Left colon (tissue), 2 donors: ENCODE measurements at regions not wholly inside any gene's neighbourhood (a gene's known extent, or its start where the extent isn't known, plus 50 kb on each side); places are given as distances from the start of the nearest gene placed in this dataset.
"Not testable (repeated sequence)": the region's sequence is repeated elsewhere in the genome, so short reads cannot be mapped to it uniquely, and the experiment has no call there.

Source experiments
- ATAC-seq: fragments of 200-7000 bp; cut with Tn5 transposase; one replicate; pipeline ENCODE4 v1.9.1; 2020; ENCODE audit warnings: mild to moderate bottlenecking, moderate library complexity
- DNase-seq, 2 donors: peaks; one replicate each; pipeline ENCODE4 v3.0.0-alpha.2; 2020
- intact Hi-C, 2 donors: fragments of 100-400 bp; cut with DNase I in 1 of 2; cut with micrococcal nuclease in 1 of 2; formaldehyde crosslinking; loops; one replicate each; pipeline versions ENCODE4 v1.11.2 to v1.14.0; 2022; cut with DNase I, micrococcal nuclease
- donor health status: DM: no; HTN: no; CAD: no.
- donor health status: DM: yes; HTN: yes; CAD: no.

- intact Hi-C loops, result no loop called here
- no peak for ATAC-seq
- DNase-seq, result no peak
Observed at GRCh38 chr14:48127674-48128073, 452.3 kb upstream of the MDGA2 start.

- no peak for DNase-seq
- no peak for ATAC-seq
Observed at GRCh38 chr14:48125654-48126053, 450.2 kb upstream of the MDGA2 start.

GRCh38 chr14:48113713-48114112 lies 438.3 kb upstream of the MDGA2 start:
- intact Hi-C loops, result no loop called here
- ATAC-seq, result no peak

More at GRCh38 chr14:48125654-48126053, 450.2 kb upstream of the MDGA2 start:
- intact Hi-C loops, result no loop called here

GRCh38 chr14:48111151-48111550 lies 435.7 kb upstream of the MDGA2 start:
- DNase-seq (no peak), ATAC-seq (no peak)
- intact Hi-C loops, result no loop called here

More at GRCh38 chr14:48113713-48114112, 438.3 kb upstream of the MDGA2 start:
- DNase-seq, result no peak

- intact Hi-C loops, result no loop called here
- no peak for ATAC-seq
- DNase-seq, result no peak
Observed at GRCh38 chr14:48107646-48108045, 432.2 kb upstream of the MDGA2 start.

- DNase-seq, result no peak
- ATAC-seq, result no peak
- intact Hi-C loops, result no loop called here
Observed at GRCh38 chr14:48096897-48097296, 421.5 kb upstream of the MDGA2 start.

- ATAC-seq (no peak), DNase-seq (no peak)
- intact Hi-C loops, result no loop called here
Observed at GRCh38 chr14:48086516-48086915, 411.1 kb upstream of the MDGA2 start.

GRCh38 chr14:48075487-48075886 lies 400.1 kb upstream of the MDGA2 start:
- ATAC-seq, result no peak
- no peak for DNase-seq
- intact Hi-C loops, result no loop called here

GRCh38 chr14:48052973-48053372 lies 377.6 kb upstream of the MDGA2 start:
- intact Hi-C loops, result no loop called here
- no peak for DNase-seq
- no peak for ATAC-seq

- DNase-seq, result no peak
Observed at GRCh38 chr14:48035836-48036235, 360.4 kb upstream of the MDGA2 start.

GRCh38 chr14:48027115-48027514 lies 351.7 kb upstream of the MDGA2 start:
- DNase-seq, result no peak
- ATAC-seq, result no peak
- intact Hi-C loops, result no loop called here

More at GRCh38 chr14:48035836-48036235, 360.4 kb upstream of the MDGA2 start:
- no peak for ATAC-seq
- intact Hi-C loops, result no loop called here

- ATAC-seq (no peak), DNase-seq (no peak)
- intact Hi-C loops, result no loop called here
Observed at GRCh38 chr14:48023881-48024280, 348.5 kb upstream of the MDGA2 start.

- DNase-seq, intact Hi-C loops, ATAC-seq: not testable (repeated sequence)
Observed at GRCh38 chr14:48011484-48011883, 336.1 kb upstream of the MDGA2 start.

GRCh38 chr14:48008646-48009045 lies 333.2 kb upstream of the MDGA2 start:
- no peak for ATAC-seq
- intact Hi-C loops, result no loop called here
- DNase-seq, result no peak

GRCh38 chr14:48005986-48006385 lies 330.6 kb upstream of the MDGA2 start:
- intact Hi-C loops, result no loop called here
- ATAC-seq, result no peak
- no peak for DNase-seq

- no peak for ATAC-seq
- intact Hi-C loops, result no loop called here
- no peak for DNase-seq
Observed at GRCh38 chr14:47993883-47994282, 318.5 kb upstream of the MDGA2 start.

GRCh38 chr14:47988175-47988574 lies 312.8 kb upstream of the MDGA2 start:
- ATAC-seq, result no peak
- no peak for DNase-seq
- intact Hi-C loops, result no loop called here

- ATAC-seq (no peak), DNase-seq (no peak)
- intact Hi-C loops, result no loop called here
Observed at GRCh38 chr14:47978871-47979270, 303.5 kb upstream of the MDGA2 start.

GRCh38 chr14:47976139-47976538 lies 300.7 kb upstream of the MDGA2 start:
- intact Hi-C loops, result no loop called here
- DNase-seq, result no peak
- no peak for ATAC-seq

GRCh38 chr14:47966076-47966810 lies 290.8 kb upstream of the MDGA2 start:
- DNase-seq (no peak), ATAC-seq (no peak)
- intact Hi-C loops, result no loop called here

GRCh38 chr14:47961634-47962033 lies 286.2 kb upstream of the MDGA2 start:
- intact Hi-C loops, result no loop called here
- DNase-seq (no peak), ATAC-seq (no peak)
